HG03135 (cell line): ENCODE measurements at regions not wholly inside any gene's neighbourhood (a gene's known extent, or its start where the extent isn't known, plus 50 kb on each side); places are given as distances from the start of the nearest gene placed in this dataset.
"Not testable (repeated sequence)": the region's sequence is repeated elsewhere in the genome, so short reads cannot be mapped to it uniquely, and the experiment has no call there.

Experiments used
- ATAC-seq: cut with Tn5 transposase; IDR thresholded peaks from one replicate; pipeline ENCODE4 v1.9.1; 2021; ENCODE audit warnings: mild to moderate bottlenecking, moderate library complexity; ENCODE audit not compliant: unreplicated experiment

GRCh38 chr22:48758881-48759875, 1068.5 kb downstream of the BRD1 start:
- ATAC-seq = no peak

GRCh38 chr22:48757985-48758561, 1069.6 kb downstream of the BRD1 start:
- no peak for ATAC-seq

- no peak for ATAC-seq
These were observed 1070.1 kb downstream of the BRD1 start for GRCh38 chr22:48757581-48757980.

- not testable (repeated sequence) for ATAC-seq
These were observed 1070.5 kb downstream of the BRD1 start for GRCh38 chr22:48757135-48757534.

- ATAC-seq = no peak
These were observed 1071.2 kb downstream of the BRD1 start for GRCh38 chr22:48756146-48757111.

GRCh38 chr22:48755059-48755949, 1072.4 kb downstream of the BRD1 start:
- ATAC-seq = no peak

GRCh38 chr22:48754611-48755058, 1073.0 kb downstream of the BRD1 start:
- no peak for ATAC-seq

- ATAC-seq = no peak
These were observed 1073.7 kb downstream of the BRD1 start for GRCh38 chr22:48753752-48754517.

- ATAC-seq = no peak
These were observed 1074.3 kb downstream of the BRD1 start for GRCh38 chr22:48753381-48753730.

- no peak for ATAC-seq
These were observed 1075.0 kb downstream of the BRD1 start for GRCh38 chr22:48752451-48753380.

GRCh38 chr22:48751539-48752437, 1075.9 kb downstream of the BRD1 start:
- ATAC-seq = no peak

- no peak for ATAC-seq
These were observed 1076.7 kb downstream of the BRD1 start for GRCh38 chr22:48750826-48751440.

- ATAC-seq = no peak
These were observed 1077.4 kb downstream of the BRD1 start for GRCh38 chr22:48750282-48750681.

GRCh38 chr22:48749555-48750227, 1078.0 kb downstream of the BRD1 start:
- no peak for ATAC-seq

GRCh38 chr22:48748860-48749554, 1078.7 kb downstream of the BRD1 start:
- no peak for ATAC-seq
